GM19193 (cell line): ENCODE measurements at regions not wholly inside any gene's neighbourhood (a gene's known extent, or its start where the extent isn't known, plus 50 kb on each side); places are given as distances from the start of the nearest gene placed in this dataset.
A peak's percentile ranks its signal among the peaks of the same experiment; 100 is the strongest.

Source experiments
- POLR2A ChIP-seq: IDR thresholded peaks from 4 replicates; pipeline ENCODE4 v1.6.1; 2011; ENCODE audit not compliant: insufficient read depth, insufficient read length; ENCODE audit errors: extremely low read depth

DNA sequence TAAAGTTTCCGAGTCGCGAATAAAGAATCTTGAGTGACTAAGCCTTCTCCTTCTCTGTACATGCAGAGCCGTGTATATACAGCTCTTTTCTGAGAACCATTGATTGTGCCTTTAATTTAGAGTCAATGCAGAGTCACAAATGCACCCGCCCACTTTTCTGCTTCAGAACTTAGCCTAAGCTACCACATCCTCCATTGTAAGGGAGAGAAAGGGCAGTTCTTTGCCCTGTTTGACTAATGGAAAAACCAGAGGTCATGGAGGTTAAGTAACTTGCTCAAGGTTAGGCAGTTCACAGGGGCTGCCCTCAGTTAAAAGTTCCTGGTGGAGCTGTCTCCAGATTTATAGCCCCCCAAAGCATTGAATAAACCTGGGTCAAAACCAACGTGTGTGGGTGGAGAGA, 139.6 kb downstream of the TOMM20 start:
- no peak for TF ChIP-seq POLR2A

DNA sequence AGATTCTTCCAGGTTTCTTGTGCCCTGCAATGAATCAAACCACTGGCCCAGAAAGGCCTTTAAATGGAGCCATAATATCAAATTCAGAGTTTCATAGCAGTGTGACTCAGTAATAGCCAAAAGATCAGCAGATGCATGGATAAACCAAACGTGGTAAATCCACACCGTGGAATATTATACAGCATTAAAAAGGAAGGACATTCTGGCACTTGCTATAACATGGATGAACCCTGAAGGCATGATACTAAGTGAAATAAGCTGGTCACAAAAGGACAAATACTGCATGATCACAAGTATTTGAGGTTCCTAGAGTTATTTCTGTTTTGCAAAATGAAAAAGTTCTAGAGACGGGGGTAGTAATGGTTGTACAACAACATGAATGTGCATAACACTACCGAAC, 140.1 kb downstream of the TOMM20 start:
- no peak for TF ChIP-seq POLR2A

DNA sequence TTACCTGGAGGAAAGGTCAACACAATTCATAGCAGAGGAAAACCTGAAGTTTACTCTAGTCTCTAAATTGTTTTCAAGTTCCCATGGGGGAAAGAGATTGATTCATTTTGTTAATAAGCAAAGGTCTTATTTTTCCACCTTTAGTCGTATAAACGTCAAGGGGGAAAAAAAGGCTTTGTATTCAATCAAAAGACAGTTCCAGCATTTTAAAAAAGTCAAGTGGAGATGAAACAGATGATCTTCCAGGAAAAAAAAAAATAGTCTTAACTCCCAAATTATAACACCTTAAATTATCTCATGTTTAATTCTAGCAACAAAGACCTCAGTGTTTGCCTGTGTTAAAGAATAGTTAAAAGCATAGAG, 140.5 kb downstream of the TOMM20 start:
- TF ChIP-seq POLR2A: no peak

DNA sequence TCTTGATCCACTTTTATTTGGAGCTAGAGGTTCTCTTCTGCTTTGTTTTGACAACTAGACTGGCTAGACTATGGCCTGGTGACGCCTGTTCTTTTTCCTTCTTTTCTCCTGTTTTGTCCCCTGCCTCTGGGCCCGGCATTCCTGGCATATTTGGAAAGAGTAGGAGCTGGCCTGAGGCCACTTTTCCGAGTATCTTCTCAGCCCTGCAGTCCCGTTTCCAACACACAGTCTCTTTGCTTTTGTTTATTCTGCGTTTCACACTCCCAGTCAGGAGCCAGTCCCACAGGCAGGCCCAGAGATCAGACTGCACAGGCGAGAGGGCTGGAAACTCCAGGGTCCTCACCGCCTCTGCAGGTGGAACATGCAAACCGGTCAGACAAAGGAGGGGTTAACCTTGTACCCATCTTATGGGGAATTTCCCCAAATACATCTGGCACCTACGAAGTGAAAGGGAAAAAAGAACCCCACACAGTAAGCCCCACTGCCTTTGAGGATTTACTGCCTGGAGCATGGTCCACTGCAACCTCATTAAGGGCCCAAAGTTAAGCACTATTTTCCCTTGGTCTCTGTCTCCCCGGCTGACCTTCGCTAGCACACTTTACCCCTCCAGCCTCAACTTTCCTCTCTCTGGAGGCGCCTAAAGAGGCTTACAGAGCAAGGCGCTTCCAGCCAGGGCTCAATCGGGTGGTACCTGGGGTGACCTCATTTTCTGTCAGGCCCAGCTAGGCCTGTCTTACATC, 141.1 kb downstream of the TOMM20 start:
- TF ChIP-seq POLR2A: peak; percentile 38

DNA sequence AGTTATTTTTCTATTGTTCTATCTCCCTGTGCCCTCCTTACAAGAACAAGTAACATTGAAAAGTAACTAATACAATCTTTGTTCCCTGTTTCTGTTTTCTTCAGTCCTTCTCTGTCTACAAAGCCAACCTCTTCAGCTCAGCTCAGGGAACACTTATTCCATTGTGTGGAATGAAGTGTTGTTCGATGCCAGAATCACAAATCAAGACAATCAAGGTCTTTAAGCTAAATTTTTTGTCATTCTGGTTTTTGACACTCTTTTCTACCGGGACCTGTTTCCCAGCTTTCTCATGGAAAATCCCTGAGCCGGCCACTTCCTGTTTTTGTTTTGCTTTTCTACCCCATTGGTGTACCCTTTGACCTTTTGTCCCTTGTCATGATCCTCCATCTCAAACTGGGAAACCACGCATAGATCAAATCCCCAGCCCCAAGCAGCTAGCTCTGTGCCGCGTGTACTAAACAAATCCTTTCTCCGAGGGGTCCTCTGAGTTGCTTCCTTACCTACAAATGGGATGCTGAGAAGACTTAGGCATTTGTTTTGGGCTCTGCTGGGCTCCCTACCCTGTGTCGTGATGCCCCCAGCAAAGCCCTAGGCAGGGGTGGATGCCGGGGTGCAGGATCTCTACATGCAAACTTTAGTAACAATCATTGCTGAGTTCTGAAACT, 141.8 kb downstream of the TOMM20 start:
- no peak for TF ChIP-seq POLR2A

DNA sequence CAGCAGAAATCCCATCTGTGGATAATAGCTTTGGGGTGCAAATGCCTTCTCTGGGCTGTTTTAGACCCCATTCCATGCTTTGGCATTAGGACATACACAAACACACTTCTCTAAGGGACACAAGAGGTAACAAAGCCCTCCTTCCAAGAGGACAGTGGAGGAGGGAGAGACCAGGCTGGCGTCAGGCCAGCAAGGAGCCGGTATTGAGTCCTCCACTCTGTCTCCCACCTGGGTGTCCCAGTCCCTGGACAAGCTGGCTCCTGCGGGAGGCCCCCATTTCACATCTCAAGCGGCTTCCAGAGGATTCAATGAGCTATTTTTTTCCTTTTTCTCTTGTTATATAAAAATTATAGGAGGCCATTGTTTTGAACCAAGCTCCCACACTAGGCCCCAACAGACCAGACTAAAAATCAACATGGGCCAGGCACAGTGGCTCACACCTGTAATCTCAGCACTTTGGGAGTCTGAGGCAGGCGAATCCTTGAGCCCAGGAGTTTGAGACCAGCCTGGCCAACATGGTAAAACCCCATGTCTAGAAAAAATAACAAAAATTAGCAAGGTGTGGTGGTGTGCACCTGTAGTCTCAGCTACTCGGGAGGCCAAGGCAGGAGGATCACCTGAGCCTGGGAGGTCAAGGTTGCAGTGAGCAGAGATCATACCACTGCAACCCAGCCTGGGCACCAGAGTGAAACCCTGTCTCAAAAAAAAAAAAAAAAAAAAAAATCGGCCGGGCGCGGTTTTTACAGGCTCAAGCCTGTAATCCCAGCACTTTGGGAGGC, 142.9 kb downstream of the TOMM20 start:
- TF ChIP-seq POLR2A: no peak

DNA sequence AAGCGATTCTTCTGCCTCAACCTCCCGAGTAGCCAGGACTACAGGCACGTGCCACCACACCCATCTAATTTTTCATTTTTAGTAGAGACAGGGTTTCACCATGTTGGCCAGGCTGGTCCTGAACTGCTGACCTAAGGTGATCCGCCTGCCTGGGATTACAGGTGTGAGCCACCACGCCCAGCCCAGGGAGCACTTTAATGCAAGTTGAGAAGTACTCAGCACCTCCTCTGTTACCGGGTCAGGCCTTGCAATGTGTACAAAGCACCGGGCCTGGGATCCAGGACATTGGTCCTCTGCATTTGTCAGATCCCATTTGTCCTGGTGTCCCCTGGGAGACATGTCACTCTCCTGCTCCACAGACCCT, 143.6 kb downstream of the TOMM20 start:
- no peak for TF ChIP-seq POLR2A

DNA sequence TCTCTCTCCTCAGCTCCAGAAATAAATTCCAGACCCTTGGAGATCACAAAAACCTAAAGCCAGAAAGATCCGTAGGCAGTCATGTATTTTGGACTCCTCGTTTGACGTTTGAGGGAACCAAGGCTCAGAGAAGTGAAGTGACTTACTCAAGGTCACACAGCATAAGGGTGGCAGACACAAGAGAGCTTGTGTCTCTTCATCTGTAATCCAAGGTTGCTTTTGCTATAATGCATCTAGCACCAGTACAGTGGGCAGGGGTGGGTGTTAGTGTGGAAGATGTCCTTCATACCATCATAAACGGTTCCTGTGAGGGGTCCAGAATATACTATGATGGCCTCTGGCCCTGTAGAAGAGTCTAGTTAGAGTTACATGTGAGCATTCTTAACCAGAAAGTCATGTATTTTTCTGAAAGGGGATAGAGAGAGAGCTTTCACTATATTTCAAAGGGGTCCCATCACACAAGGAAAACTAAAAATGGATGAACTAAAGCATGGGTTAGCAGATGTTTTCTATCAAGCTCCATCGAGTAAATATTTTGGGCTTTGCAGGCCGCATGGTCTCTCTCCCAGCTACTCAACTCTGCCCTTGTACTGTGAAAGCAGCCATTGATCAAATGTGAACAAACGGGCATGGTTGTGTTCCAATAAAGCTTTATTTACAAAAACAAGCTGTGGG, 144.9 kb downstream of the TOMM20 start:
- TF ChIP-seq POLR2A: no peak

DNA sequence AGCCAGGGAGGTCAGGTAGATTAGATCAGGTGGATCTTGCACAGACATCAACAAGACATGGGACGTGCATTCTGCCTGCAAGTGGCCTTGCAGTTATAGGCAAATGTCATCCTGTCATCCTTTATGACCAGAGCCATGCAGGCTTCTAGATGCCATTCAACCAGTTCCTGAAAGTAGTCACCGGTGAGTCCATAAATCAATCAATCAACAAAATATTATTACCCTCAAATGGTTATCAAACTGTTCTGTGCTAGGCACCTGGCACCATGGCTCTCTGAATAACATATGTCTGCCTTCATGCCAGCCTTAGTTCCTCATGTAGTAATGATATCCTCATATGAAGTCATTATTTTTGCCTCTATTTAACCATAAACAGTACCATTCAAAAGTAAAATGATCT, 146.9 kb downstream of the TOMM20 start:
- TF ChIP-seq POLR2A: no peak

DNA sequence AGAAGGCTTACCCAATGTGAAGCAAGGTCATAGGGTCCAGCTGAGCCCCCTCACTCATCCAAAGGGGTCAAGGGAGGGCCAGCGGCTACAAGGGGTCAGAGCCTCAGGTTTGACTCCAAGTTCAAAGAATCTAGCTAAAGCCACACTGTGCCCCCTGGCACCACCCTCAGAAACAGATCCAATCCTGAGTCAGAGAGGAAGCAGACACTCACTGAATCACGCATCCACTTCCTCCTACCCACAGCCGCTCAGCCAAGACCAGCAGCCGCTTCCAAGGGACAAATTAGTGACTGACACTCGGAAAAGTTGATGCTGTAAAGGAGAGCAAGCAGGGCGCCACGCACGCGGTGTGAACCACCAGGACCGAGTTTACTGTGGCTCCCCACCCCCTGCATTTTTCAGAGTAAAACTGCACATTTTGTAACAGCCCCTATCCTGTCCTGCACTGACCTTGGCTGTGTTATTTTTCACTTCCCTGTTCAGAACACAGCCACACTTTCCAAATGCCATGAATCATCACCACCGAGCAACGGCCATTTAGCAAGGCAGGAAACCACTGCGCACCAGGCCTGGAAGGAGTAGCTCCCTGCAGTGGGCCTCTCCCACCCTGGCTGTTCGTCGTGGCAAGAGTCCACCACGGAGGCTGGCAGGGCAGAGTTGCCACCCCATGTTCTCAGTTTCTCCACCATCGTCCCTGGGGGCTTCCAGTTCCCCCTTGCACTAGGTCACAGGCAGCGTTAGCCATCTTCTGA, 147.8 kb downstream of the TOMM20 start:
- TF ChIP-seq POLR2A: peak; percentile 55

DNA sequence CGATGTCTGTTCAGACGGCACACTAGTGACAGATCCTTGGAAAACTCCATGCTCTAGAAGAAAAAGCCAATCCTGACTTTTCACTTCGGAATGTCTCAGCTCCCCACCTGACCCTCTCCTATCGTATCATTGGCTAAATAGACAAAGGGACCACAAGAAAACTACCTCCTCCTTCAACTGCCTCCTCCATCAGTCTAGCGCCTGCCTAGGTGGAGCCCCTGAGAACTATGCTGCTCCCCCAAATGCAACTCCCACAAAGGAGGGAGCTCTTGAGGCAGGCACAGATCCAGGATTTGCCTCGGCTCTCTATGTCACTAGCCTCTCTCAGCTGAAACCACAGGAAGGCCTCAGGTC, 148.4 kb downstream of the TOMM20 start:
- no peak for TF ChIP-seq POLR2A

DNA sequence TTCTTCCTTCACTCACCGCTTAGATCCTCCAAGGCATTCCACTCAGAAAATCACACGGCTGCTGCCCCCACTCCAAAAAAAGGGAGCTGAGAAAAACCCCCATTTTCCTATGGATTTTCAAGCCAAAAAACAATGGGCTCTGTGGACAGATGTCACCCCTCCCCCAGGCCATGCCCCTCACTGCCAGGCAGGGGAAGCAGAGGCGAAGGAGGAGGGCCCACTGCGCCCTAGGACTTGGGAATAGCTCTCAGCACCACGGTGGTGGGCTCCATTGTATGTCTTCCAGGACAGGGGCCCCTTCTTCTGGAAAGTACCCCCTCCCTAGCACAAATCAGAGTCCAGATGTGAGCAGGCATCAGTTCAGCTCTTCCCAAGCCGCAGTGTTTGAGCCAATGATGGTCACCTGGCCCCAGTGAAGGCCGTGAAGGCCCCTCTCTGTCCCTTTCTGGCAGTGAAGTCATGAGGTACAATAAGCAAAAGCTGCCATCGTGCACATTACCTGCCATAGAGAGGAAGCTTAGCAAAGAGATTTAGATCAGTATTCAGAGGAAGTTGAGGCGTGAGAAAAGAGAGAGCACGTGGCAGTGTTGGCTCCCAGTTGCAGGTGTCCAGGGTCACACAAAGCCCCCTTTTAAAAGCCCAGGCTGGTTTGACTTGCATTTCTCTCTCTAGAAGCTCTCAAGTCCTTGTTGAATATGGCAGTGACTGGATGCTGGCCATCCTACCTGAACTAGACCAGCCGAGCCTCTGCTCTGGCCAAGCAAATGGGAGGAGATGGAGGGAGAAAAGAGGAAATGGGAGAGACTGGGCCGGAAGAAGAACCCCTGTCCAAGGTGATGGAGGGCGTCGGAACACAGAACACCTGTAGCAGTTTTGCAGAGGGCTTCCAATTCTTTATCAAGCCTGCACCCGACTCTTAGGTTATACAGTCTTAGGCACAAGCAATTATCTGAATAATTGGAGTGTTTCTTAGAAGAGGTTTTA, 149.0 kb downstream of the TOMM20 start:
- peak; percentile 38 for TF ChIP-seq POLR2A
